ENCODE measurements at regions not wholly inside any gene's neighbourhood (a gene's known extent, or its start where the extent isn't known, plus 50 kb on each side); places are given as distances from the start of the nearest gene placed in this dataset.
A peak's percentile ranks its signal among the peaks of the same experiment; 100 is the strongest.

GRCh38 chr9:675697-676370 is 165.7 kb upstream of the DMRT1 start:
- DNase-seq = no peak

- no peak for DNase-seq
Observed at GRCh38 chr9:676780-677438, 164.6 kb upstream of the DMRT1 start.

GRCh38 chr9:677461-678097 is 163.9 kb upstream of the DMRT1 start:
- peak; percentile 37 for DNase-seq

- no peak for DNase-seq
Observed at GRCh38 chr9:678897-679296, 162.6 kb upstream of the DMRT1 start.

GRCh38 chr9:679462-679861 is 162.0 kb upstream of the DMRT1 start:
- DNase-seq = no peak

- no peak for DNase-seq
Observed at GRCh38 chr9:680106-680505, 161.4 kb upstream of the DMRT1 start.

GRCh38 chr9:682633-683508 is 158.6 kb upstream of the DMRT1 start:
- no peak for DNase-seq

- DNase-seq = no peak
Observed at GRCh38 chr9:683509-684021, 157.9 kb upstream of the DMRT1 start.

GRCh38 chr9:684054-684890 is 157.2 kb upstream of the DMRT1 start:
- peak; percentile 16 for DNase-seq

- DNase-seq = no peak
Observed at GRCh38 chr9:684941-685340, 156.6 kb upstream of the DMRT1 start.

- DNase-seq = no peak
Observed at GRCh38 chr9:686321-686813, 155.1 kb upstream of the DMRT1 start.

GRCh38 chr9:687034-687785 is 154.3 kb upstream of the DMRT1 start:
- DNase-seq = no peak

GRCh38 chr9:687994-688393 is 153.5 kb upstream of the DMRT1 start:
- DNase-seq = no peak

- no peak for DNase-seq
Observed at GRCh38 chr9:690517-691111, 150.9 kb upstream of the DMRT1 start.

- DNase-seq = no peak
Observed at GRCh38 chr9:691825-692400, 149.6 kb upstream of the DMRT1 start.

GRCh38 chr9:692636-693129 is 148.8 kb upstream of the DMRT1 start:
- DNase-seq = no peak

GRCh38 chr9:693201-694091 is 148.1 kb upstream of the DMRT1 start:
- DNase-seq = no peak

GRCh38 chr9:694092-694402 is 147.4 kb upstream of the DMRT1 start:
- no peak for DNase-seq
